Caco-2 (cell line): ENCODE measurements at regions not wholly inside any gene's neighbourhood (a gene's known extent, or its start where the extent isn't known, plus 50 kb on each side); places are given as distances from the start of the nearest gene placed in this dataset.

ENCODE experiments used
- BruUV-seq: library from RNA; stranded (reverse); fragments of 400-500 nt; replicated peaks from 2 replicates; lab custom pipeline; 2021; lab: Mats Ljungman, UMichigan
- CTCF ChIA-PET: fragments of 300-600 bp; sonication (Branson Sonifier 250); formaldehyde crosslinking; loops from one replicate; lab custom pipeline; 2022; ENCODE audit warnings: antibody characterized with exemption; lab: Charles Lee
- POLR2A ChIA-PET: fragments of 300-600 bp; sonication (Branson Sonifier 250); formaldehyde crosslinking; loops from one replicate; lab custom pipeline; 2022; ENCODE audit warnings: antibody characterized with exemption; lab: Charles Lee
- DNase-seq, 2 experiments: peaks; one replicate each; pipeline versions ENCODE4 v3.0.0 to v3.0.0-alpha.2; 2020 to 2022
- H3K27me3 ChIP-seq: replicated peaks from 2 replicates; pipeline ENCODE4 v1.6.0; 2011; ENCODE audit warnings: low read length; ENCODE audit not compliant: control insufficient read depth, insufficient read depth
- H3K36me3 ChIP-seq: 2 replicates; pipeline ENCODE4 v1.5.1; 2011; ENCODE audit warnings: low read length; ENCODE audit not compliant: control insufficient read depth, insufficient read depth
- H3K4me1 ChIP-seq: fragments of 250-450 bp; sonication (Bioruptor Pico); 2 replicates; pipeline ENCODE4 v1.5.1; 2020; ENCODE audit warnings: mild to moderate bottlenecking
- H3K4me3 ChIP-seq: 2 replicates; pipeline ENCODE4 v1.5.1; 2011; ENCODE audit warnings: low read depth, mild to moderate bottlenecking, control low read depth, low read length
- H3K9me3 ChIP-seq: fragments of 250-450 bp; sonication (Bioruptor Pico); 2 replicates; pipeline ENCODE4 v1.5.1; 2020; ENCODE audit warnings: mild to moderate bottlenecking, moderate library complexity
- H3K27ac Mint-ChIP-seq: one replicate; pipeline ENCODE4 v1.8.0; 2022; ENCODE audit warnings: mixed read lengths; ENCODE audit not compliant: unreplicated experiment
- H3K27me3 Mint-ChIP-seq: one replicate; pipeline ENCODE4 v1.8.0; 2022; ENCODE audit warnings: mixed read lengths; ENCODE audit not compliant: insufficient read depth, unreplicated experiment
- H3K36me3 Mint-ChIP-seq: one replicate; pipeline ENCODE4 v1.8.0; 2022; ENCODE audit warnings: mild to moderate bottlenecking, mixed read lengths; ENCODE audit not compliant: insufficient read depth, unreplicated experiment
- H3K4me1 Mint-ChIP-seq: one replicate; pipeline ENCODE4 v1.8.0; 2022; ENCODE audit warnings: low read depth, mixed read lengths; ENCODE audit not compliant: unreplicated experiment
- H3K4me3 Mint-ChIP-seq: one replicate; pipeline ENCODE4 v1.8.0; 2022; ENCODE audit warnings: mild to moderate bottlenecking, moderate library complexity, mixed read lengths; ENCODE audit not compliant: unreplicated experiment
- H3K9me3 Mint-ChIP-seq: one replicate; pipeline ENCODE4 v1.8.0; 2022; ENCODE audit warnings: mixed read lengths; ENCODE audit not compliant: unreplicated experiment
- intact Hi-C: fragments of 100-400 bp; cut with micrococcal nuclease; formaldehyde crosslinking; loops from one replicate; pipeline ENCODE4 v1.10.0; 2022; ENCODE audit not compliant: unreplicated experiment
- TF ChIP-seq, protein P1 (sequence below), 2 experiments: fragments of 200-600 bp in 1 of 2; IDR thresholded peaks; 1 replicate in 1 of 2; 2 replicates in 1 of 2; pipeline versions ENCODE4 v1.5.1 to v1.8.0; 2011 to 2022; ENCODE audit warnings: antibody characterized with exemption in 1 of 2, control low read depth in 1 of 2, inconsistent platforms in 1 of 2, low read depth in 1 of 2, low read length in 1 of 2, mild to moderate bottlenecking in 1 of 2, moderate library complexity in 1 of 2; ENCODE audit not compliant: insufficient read depth in 1 of 2, severe bottlenecking in 1 of 2, unreplicated experiment in 1 of 2

GRCh38 chr21:35871906-35872305, 188.4 kb downstream of the SETD4 start:
- H3K36me3 Mint-ChIP-seq: no peaks in the 10 kb centered on the region
- no TSS peak for BruUV-seq
- intact Hi-C loops: no loop called here
- peaks cover 5% of the 10 kb centered on the region for H3K4me1 Mint-ChIP-seq
- peaks cover 9% of the 10 kb centered on the region for H3K27me3 Mint-ChIP-seq
- TF ChIP-seq, protein P1, sequence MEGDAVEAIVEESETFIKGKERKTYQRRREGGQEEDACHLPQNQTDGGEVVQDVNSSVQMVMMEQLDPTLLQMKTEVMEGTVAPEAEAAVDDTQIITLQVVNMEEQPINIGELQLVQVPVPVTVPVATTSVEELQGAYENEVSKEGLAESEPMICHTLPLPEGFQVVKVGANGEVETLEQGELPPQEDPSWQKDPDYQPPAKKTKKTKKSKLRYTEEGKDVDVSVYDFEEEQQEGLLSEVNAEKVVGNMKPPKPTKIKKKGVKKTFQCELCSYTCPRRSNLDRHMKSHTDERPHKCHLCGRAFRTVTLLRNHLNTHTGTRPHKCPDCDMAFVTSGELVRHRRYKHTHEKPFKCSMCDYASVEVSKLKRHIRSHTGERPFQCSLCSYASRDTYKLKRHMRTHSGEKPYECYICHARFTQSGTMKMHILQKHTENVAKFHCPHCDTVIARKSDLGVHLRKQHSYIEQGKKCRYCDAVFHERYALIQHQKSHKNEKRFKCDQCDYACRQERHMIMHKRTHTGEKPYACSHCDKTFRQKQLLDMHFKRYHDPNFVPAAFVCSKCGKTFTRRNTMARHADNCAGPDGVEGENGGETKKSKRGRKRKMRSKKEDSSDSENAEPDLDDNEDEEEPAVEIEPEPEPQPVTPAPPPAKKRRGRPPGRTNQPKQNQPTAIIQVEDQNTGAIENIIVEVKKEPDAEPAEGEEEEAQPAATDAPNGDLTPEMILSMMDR (IDR thresholded peaks at IDR 0.05; ENCODE audit: insufficient read depth in 1 of 2, low read depth in 1 of 2, low read length in 1 of 2, severe bottlenecking in 1 of 2, unreplicated experiment in 1 of 2): no peak
- no peak overlapping the region for H3K4me3 ChIP-seq
- ChIA-PET CTCF (no interaction called here), POLR2A (no interaction called here)
- H3K9me3 ChIP-seq: peaks cover 10% of the 10 kb centered on the region; the same call in 1 of the 2 replicates
- no peaks in the 10 kb centered on the region for H3K4me1 ChIP-seq
- H3K9me3 Mint-ChIP-seq: peaks cover 22% of the 10 kb centered on the region
- no peaks in the 10 kb centered on the region for H3K27me3 ChIP-seq
- H3K36me3 ChIP-seq: no peaks in the 10 kb centered on the region
- no peak for DNase-seq
- H3K4me3 Mint-ChIP-seq: no peak overlapping the region
- no peak overlapping the region for H3K27ac Mint-ChIP-seq

DNA sequence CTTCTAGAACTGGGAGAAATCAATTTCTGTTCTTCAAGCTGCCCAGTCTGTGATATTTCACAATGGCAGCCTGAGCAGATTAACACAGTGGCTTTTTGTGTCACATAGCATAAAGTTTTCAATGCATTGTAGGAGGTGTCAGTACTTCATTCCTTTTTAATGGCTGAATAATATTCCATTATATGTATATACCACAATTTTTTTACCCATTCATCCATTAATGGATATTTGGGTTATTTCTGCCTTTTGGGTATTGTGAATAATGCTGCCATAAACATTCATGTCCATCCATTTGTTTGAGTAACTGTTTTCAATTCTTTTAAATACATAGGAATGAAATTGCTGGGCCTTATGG, 191.5 kb downstream of the SETD4 start:
- peaks cover 9% of the 10 kb centered on the region for H3K27me3 Mint-ChIP-seq
- POLR2A ChIA-PET: no interaction called here

GRCh38 chr21:35868005-35868868, 192.1 kb downstream of the SETD4 start:
- intact Hi-C loops: no loop called here
- Histone ChIP-seq H3K4me1 (no peaks in the 10 kb centered on the region), H3K36me3 (no peaks in the 10 kb centered on the region), H3K27me3 (no peaks in the 10 kb centered on the region), H3K9me3 (peaks cover 10% of the 10 kb centered on the region; the same call in 1 of the 2 replicates), H3K4me3 (no peak overlapping the region)
- ChIA-PET CTCF (no interaction called here), POLR2A (no interaction called here)
- peaks cover 11% of the 10 kb centered on the region for H3K9me3 Mint-ChIP-seq
- no peak overlapping the region for H3K4me3 Mint-ChIP-seq
- BruUV-seq: no TSS peak
- H3K27me3 Mint-ChIP-seq: peaks cover 9% of the 10 kb centered on the region
- no peak for DNase-seq
- TF ChIP-seq, protein P1 (IDR thresholded peaks at IDR 0.05; ENCODE audit: insufficient read depth in 1 of 2, low read depth in 1 of 2, low read length in 1 of 2, severe bottlenecking in 1 of 2, unreplicated experiment in 1 of 2): no peak
- H3K4me1 Mint-ChIP-seq: no peaks in the 10 kb centered on the region
- H3K36me3 Mint-ChIP-seq: no peaks in the 10 kb centered on the region
- no peak overlapping the region for H3K27ac Mint-ChIP-seq

More for the DNA sequence above, 191.5 kb downstream of the SETD4 start:
- Mint-ChIP-seq H3K9me3 (peaks cover 11% of the 10 kb centered on the region), H3K36me3 (no peaks in the 10 kb centered on the region), H3K4me3 (no peak overlapping the region), H3K4me1 (peaks cover 1% of the 10 kb centered on the region), H3K27ac (no peak overlapping the region)
- peaks cover 10% of the 10 kb centered on the region; the same call in 1 of the 2 replicates for H3K9me3 ChIP-seq
- no peak for DNase-seq
- BruUV-seq: no TSS peak
- no peaks in the 10 kb centered on the region for H3K27me3 ChIP-seq
- intact Hi-C loops: no loop called here
- no peak overlapping the region for H3K4me3 ChIP-seq
- TF ChIP-seq, protein P1 (IDR thresholded peaks at IDR 0.05; ENCODE audit: insufficient read depth in 1 of 2, low read depth in 1 of 2, low read length in 1 of 2, severe bottlenecking in 1 of 2, unreplicated experiment in 1 of 2): no peak
- no peaks in the 10 kb centered on the region for H3K4me1 ChIP-seq
- CTCF ChIA-PET: no interaction called here
- no peaks in the 10 kb centered on the region for H3K36me3 ChIP-seq
